ENCODE measurements at regions not wholly inside any gene's neighbourhood (a gene's known extent, or its start where the extent isn't known, plus 50 kb on each side); places are given as distances from the start of the nearest gene placed in this dataset.
"Not testable (repeated sequence)": the region's sequence is repeated elsewhere in the genome, so short reads cannot be mapped to it uniquely, and the experiment has no call there.

DNA sequence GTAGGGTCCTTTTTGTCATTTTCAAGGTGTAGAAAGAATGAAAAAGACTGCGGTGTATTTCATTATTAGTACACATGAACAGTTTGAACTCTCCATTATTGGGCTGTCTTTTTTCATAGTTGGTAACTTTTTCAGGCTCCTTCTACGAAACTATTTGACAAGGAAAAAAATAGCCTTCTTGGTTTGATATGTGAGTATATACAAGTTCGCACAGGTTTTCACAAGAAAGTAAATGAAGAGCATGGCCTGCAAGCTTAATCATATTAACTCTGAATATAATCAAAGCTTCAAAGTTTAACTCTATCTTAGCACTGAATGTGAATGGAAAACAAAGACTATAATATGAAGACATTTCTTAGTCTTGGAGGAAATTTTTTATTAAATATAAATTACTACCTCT is 290.0 kb upstream of the ADGRL2 start:
- intact Hi-C loops (cut with DNase I) = no loop called here
- peak overlapping the region; percentile 13 to 62 (median 45) for H3K27ac ChIP-seq (replicated peaks in 1 of 4)
- no peaks in the 10 kb centered on the region for H3K36me3 ChIP-seq
- no peak overlapping the region for H3K4me3 ChIP-seq
- TF ChIP-seq, protein P1, sequence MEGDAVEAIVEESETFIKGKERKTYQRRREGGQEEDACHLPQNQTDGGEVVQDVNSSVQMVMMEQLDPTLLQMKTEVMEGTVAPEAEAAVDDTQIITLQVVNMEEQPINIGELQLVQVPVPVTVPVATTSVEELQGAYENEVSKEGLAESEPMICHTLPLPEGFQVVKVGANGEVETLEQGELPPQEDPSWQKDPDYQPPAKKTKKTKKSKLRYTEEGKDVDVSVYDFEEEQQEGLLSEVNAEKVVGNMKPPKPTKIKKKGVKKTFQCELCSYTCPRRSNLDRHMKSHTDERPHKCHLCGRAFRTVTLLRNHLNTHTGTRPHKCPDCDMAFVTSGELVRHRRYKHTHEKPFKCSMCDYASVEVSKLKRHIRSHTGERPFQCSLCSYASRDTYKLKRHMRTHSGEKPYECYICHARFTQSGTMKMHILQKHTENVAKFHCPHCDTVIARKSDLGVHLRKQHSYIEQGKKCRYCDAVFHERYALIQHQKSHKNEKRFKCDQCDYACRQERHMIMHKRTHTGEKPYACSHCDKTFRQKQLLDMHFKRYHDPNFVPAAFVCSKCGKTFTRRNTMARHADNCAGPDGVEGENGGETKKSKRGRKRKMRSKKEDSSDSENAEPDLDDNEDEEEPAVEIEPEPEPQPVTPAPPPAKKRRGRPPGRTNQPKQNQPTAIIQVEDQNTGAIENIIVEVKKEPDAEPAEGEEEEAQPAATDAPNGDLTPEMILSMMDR (IDR thresholded peaks at IDR 0.05) = no peak
- no peak for TF ChIP-seq POLR2A (IDR thresholded peaks at IDR 0.05; ENCODE audit: low read depth)
- TF ChIP-seq EP300 (IDR thresholded peaks at IDR 0.05) = no peak
- no peak for TF ChIP-seq POLR2AphosphoS5 (IDR thresholded peaks at IDR 0.05)
- no peaks in the 10 kb centered on the region for H3K27me3 ChIP-seq
- DNase-seq (ENCODE audit: extremely low spot score) = no peak
- WGBS = 70% methylated on average over 3 of the region's 3 CpGs
- H3K9me3 ChIP-seq = no peaks in the 10 kb centered on the region
- H3K4me1 ChIP-seq = peaks cover 8 to 50% (median 44%) of the 10 kb centered on the region in 4 donors

DNA sequence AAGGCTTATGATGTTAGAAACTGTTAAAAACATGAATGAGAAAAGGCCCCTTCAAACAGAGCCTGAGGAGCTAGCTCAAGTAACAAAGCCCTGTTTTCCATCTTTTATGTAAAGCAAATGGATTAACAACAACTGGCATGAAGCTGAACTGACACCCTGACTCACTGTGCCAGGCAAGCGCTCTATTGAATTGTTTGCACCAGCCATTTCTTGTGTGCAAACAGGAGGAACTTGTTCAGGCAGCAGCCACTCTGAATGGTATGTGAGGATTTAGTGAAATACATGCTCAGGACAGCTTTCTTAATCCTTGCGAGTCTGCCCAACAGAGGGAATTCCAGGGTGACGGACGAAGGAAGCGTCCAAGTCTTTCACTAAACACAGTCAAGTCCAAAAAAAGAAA is 291.1 kb upstream of the ADGRL2 start:
- WGBS = 41% methylated on average over 5 of the region's 5 CpGs
- no peak overlapping the region for H3K4me3 ChIP-seq
- no peaks in the 10 kb centered on the region for H3K36me3 ChIP-seq
- H3K4me1 ChIP-seq = peaks cover 8 to 50% (median 44%) of the 10 kb centered on the region in 4 donors
- H3K27me3 ChIP-seq = no peaks in the 10 kb centered on the region
- peak overlapping the region; percentile 28 to 62 (median 46) for H3K27ac ChIP-seq (replicated peaks in 1 of 4)
- H3K9me3 ChIP-seq = no peaks in the 10 kb centered on the region
- intact Hi-C loops (cut with DNase I) = no loop called here
- TF ChIP-seq, protein P1 (IDR thresholded peaks at IDR 0.05) = no peak
- TF ChIP-seq POLR2AphosphoS5 (IDR thresholded peaks at IDR 0.05) = peak in 1 of 2 donors; percentile 17
- no peak for DNase-seq (ENCODE audit: extremely low spot score)

DNA sequence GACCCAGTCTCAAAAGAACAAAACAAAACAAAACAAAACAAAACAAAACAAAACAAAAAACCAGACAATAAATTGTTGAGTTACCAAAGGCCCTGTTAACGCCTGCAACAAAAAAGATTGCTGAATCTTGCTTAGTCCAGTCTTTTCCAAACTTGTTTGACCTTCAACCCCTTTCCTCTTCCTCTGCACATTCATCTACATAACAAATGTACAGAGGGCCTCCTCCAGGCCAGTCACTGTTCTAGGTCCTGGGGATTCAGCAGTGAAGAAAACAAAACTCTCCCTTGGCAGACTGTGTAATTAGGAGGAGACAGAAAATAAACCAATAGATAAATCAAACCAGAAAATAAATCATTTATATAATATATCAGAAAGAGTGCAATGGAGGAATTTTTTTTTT is 294.0 kb upstream of the ADGRL2 start:
- intact Hi-C loops (cut with DNase I) = no loop called here
- DNase-seq (ENCODE audit: extremely low spot score) = no peak

DNA sequence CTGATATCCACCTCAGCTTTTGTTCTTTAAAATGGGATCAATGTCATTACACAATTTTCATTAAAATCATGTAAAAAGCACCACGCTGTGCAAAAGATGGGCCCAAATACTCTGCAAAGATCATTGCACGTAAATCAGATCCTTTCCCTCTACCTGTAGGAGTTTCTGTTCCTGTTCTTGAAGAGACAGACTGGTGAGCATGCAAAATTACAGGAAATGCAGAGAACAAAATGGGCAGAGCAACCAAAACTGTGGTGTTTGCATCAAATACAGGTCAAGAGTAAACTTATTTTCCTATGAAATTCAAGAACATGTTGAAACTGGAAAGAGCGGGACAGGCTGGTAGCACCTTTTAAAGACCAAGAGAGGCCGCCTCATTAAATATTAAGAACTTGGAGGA is 294.9 kb upstream of the ADGRL2 start:
- TF ChIP-seq POLR2AphosphoS5 (IDR thresholded peaks at IDR 0.05) = no peak
- TF ChIP-seq EP300 (IDR thresholded peaks at IDR 0.05) = no peak
- TF ChIP-seq, protein P1 (IDR thresholded peaks at IDR 0.05) = no peak
- TF ChIP-seq POLR2A (IDR thresholded peaks at IDR 0.05; ENCODE audit: low read depth) = no peak
- Histone ChIP-seq H3K27me3 (no peaks in the 10 kb centered on the region), H3K27ac (replicated peaks in 1 of 4) (no peak overlapping the region), H3K36me3 (no peaks in the 10 kb centered on the region), H3K4me3 (no peak overlapping the region), H3K9me3 (no peaks in the 10 kb centered on the region), H3K4me1 (peaks cover 0 to 25% (median 24%) of the 10 kb centered on the region in 4 donors)
- intact Hi-C loops (cut with DNase I) = no loop called here
- no peak for DNase-seq (ENCODE audit: extremely low spot score)
- 82% methylated on average over 4 of the region's 4 CpGs for WGBS

More for the DNA sequence above, 294.0 kb upstream of the ADGRL2 start:
- Histone ChIP-seq H3K36me3 (no peaks in the 10 kb centered on the region), H3K27ac (replicated peaks in 1 of 4) (no peak overlapping the region), H3K27me3 (no peaks in the 10 kb centered on the region), H3K4me3 (no peak overlapping the region), H3K4me1 (peaks cover 0 to 28% (median 26%) of the 10 kb centered on the region in 4 donors), H3K9me3 (no peaks in the 10 kb centered on the region)
- 96% methylated on average over 1 of the region's 1 CpG for WGBS
- TF ChIP-seq POLR2AphosphoS5 (IDR thresholded peaks at IDR 0.05) = no peak
- no peak for TF ChIP-seq POLR2A (IDR thresholded peaks at IDR 0.05; ENCODE audit: low read depth)
- TF ChIP-seq, protein P1 (IDR thresholded peaks at IDR 0.05) = no peak
- TF ChIP-seq EP300 (IDR thresholded peaks at IDR 0.05) = no peak

DNA sequence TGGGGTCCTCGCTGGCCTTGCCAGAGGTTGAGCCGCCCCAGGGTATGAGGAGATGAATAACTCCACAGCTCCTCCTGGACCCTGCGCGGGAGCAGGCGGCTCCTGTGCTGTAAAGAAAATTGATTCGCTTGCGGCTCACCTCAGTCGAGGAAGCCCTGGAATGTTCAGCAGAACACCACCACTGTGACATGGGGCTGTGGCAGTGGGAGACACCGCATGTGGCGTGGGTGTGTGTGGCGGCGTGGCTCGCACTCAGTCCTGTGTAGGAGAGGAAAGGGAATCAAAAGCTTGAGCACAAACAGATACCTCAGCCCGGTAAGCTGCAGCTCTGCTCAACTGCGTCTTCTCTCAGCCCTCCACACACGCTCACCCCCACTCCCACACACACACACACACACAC is 295.9 kb upstream of the ADGRL2 start:
- H3K27ac ChIP-seq (replicated peaks in 1 of 4); H3K36me3 ChIP-seq; H3K27me3 ChIP-seq; H3K4me3 ChIP-seq; intact Hi-C loops (cut with DNase I); H3K9me3 ChIP-seq; DNase-seq (ENCODE audit: extremely low spot score): not testable (repeated sequence)
- WGBS = 97% methylated on average over 14 of the region's 16 CpGs
- H3K4me1 ChIP-seq = peaks cover 0 to 16% (median 15%) of the 10 kb centered on the region in 4 donors

DNA sequence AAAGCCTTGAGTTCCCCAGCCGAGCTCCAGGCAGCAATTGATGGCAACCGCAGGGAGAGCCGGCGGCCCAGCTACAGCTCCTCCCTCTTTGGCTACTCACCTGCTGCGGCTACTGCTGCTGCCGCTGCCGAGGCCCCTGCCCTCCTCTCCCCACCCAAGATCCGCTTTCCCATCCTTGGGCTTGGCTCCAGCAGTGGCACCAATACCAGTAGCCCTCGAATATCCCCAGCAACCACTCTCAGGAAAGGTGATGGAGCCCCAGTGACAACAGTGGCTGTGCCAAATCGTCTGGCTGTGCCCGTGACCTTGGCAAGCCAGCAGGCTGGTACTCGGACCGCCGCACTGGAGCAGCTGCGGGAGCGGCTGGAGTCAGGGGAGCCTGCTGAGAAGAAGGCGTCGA is 298.0 kb upstream of the ADGRL2 start:
- intact Hi-C loops (cut with DNase I); H3K9me3 ChIP-seq; H3K27me3 ChIP-seq; H3K27ac ChIP-seq (replicated peaks in 1 of 4); H3K4me3 ChIP-seq; H3K36me3 ChIP-seq; DNase-seq (ENCODE audit: extremely low spot score): not testable (repeated sequence)
- peaks cover 4 to 16% (median 15%) of the 10 kb centered on the region in 4 donors for H3K4me1 ChIP-seq
- WGBS = 97% methylated on average over 12 of the region's 18 CpGs

DNA sequence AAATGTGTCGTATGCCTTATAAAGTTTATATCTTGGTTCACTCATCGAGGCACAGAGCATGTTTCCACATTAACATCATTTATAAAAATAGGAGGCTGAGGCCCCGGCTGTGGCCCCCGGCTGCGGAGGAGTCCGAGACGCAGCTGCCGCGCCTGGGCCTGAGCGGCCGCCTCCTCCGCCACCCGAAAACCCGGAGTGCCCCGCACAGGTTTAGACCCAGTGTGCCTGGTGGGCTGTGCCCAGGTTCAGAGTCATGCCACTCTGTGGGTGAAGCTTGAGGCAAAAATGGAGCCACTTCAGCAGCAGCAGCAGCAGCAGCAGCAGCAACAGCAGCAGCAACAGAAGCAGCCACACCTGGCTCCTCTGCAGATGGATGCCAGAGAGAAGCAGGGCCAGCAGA is 299.2 kb upstream of the ADGRL2 start:
- H3K4me3 ChIP-seq; H3K27me3 ChIP-seq; H3K9me3 ChIP-seq; intact Hi-C loops (cut with DNase I); H3K36me3 ChIP-seq; H3K27ac ChIP-seq (replicated peaks in 1 of 4); DNase-seq (ENCODE audit: extremely low spot score): not testable (repeated sequence)
- H3K4me1 ChIP-seq = peaks cover 4 to 21% (median 18%) of the 10 kb centered on the region in 4 donors
- 95% methylated on average over 15 of the region's 15 CpGs for WGBS
